ENCODE measurements at regions not wholly inside any gene's neighbourhood (a gene's known extent, or its start where the extent isn't known, plus 50 kb on each side); places are given as distances from the start of the nearest gene placed in this dataset.

GRCh38 chr1:229058729-229059128 is 212.2 kb upstream of the RAB4A start:
- TF ChIP-seq POLR2AphosphoS5 (IDR thresholded peaks at IDR 0.05), result no peak
- no peak for TF ChIP-seq CTCF (IDR thresholded peaks at IDR 0.05; ENCODE audit: poor library complexity, severe bottlenecking)
- no peak for TF ChIP-seq TAF1 (IDR thresholded peaks at IDR 0.05; ENCODE audit: low read depth)
- no peak for TF ChIP-seq EZH2 (IDR thresholded peaks at IDR 0.05; ENCODE audit: borderline replicate concordance, insufficient read depth, low read length, poor library complexity, severe bottlenecking)
- no peak for TF ChIP-seq RAD21 (conservative IDR thresholded peaks at IDR 0.05)
- no peak for TF ChIP-seq REST (IDR thresholded peaks at IDR 0.05; ENCODE audit: borderline replicate concordance)
